ENCODE measurements at regions not wholly inside any gene's neighbourhood (a gene's known extent, or its start where the extent isn't known, plus 50 kb on each side); places are given as distances from the start of the nearest gene placed in this dataset.

- BruUV-seq (replicated peaks) = no TSS peak
- Mint-ChIP-seq H3K27me3 (ENCODE audit: insufficient read depth, unreplicated experiment) (no peaks in the 10 kb centered on the region), H3K4me1 (ENCODE audit: low read depth, unreplicated experiment) (no peaks in the 10 kb centered on the region), H3K36me3 (ENCODE audit: insufficient read depth, unreplicated experiment) (no peaks in the 10 kb centered on the region), H3K9me3 (ENCODE audit: unreplicated experiment) (peaks cover 13% of the 10 kb centered on the region), H3K27ac (ENCODE audit: unreplicated experiment) (no peak overlapping the region), H3K4me3 (ENCODE audit: unreplicated experiment) (no peak overlapping the region)
- no peaks in the 10 kb centered on the region for H3K36me3 ChIP-seq (ENCODE audit: control insufficient read depth, insufficient read depth, low read length)
- DNase-seq = no peak
- no peaks in the 10 kb centered on the region for H3K27me3 ChIP-seq (replicated peaks; ENCODE audit: control insufficient read depth, insufficient read depth, low read length)
- no peak overlapping the region for H3K4me3 ChIP-seq (ENCODE audit: low read depth, low read length)
- H3K9me3 ChIP-seq = peaks cover 6% of the 10 kb centered on the region; the same call in 1 of the 2 replicates
- no peaks in the 10 kb centered on the region for H3K4me1 ChIP-seq
- ChIA-PET CTCF (no interaction called here), POLR2A (no interaction called here)
- intact Hi-C loops (cut with micrococcal nuclease; ENCODE audit: unreplicated experiment) = no loop called here
- TF ChIP-seq CTCF (IDR thresholded peaks at IDR 0.05; ENCODE audit: insufficient read depth in 1 of 2, low read depth in 1 of 2, low read length in 1 of 2, severe bottlenecking in 1 of 2, unreplicated experiment in 1 of 2) = no peak
Observed at GRCh38 chr10:93160829-93161228, 87.1 kb downstream of the CYP26A1 start.

- no peak overlapping the region for H3K4me3 Mint-ChIP-seq (ENCODE audit: unreplicated experiment)
- no peak for TF ChIP-seq CTCF (IDR thresholded peaks at IDR 0.05; ENCODE audit: insufficient read depth in 1 of 2, low read depth in 1 of 2, low read length in 1 of 2, severe bottlenecking in 1 of 2, unreplicated experiment in 1 of 2)
- no TSS peak for BruUV-seq (replicated peaks)
- H3K36me3 ChIP-seq (ENCODE audit: control insufficient read depth, insufficient read depth, low read length) = no peaks in the 10 kb centered on the region
- no peak overlapping the region for H3K27ac Mint-ChIP-seq (ENCODE audit: unreplicated experiment)
- POLR2A ChIA-PET = no interaction called here
- H3K27me3 Mint-ChIP-seq (ENCODE audit: insufficient read depth, unreplicated experiment) = no peaks in the 10 kb centered on the region
- H3K9me3 ChIP-seq = peaks cover 6% of the 10 kb centered on the region; the same call in 1 of the 2 replicates
- H3K27me3 ChIP-seq (replicated peaks; ENCODE audit: control insufficient read depth, insufficient read depth, low read length) = no peaks in the 10 kb centered on the region
- H3K4me3 ChIP-seq (ENCODE audit: low read depth, low read length) = no peak overlapping the region
- intact Hi-C loops (cut with micrococcal nuclease; ENCODE audit: unreplicated experiment) = no loop called here
- CTCF ChIA-PET = no interaction called here
- H3K4me1 ChIP-seq = no peaks in the 10 kb centered on the region
- no peaks in the 10 kb centered on the region for H3K36me3 Mint-ChIP-seq (ENCODE audit: insufficient read depth, unreplicated experiment)
- H3K9me3 Mint-ChIP-seq (ENCODE audit: unreplicated experiment) = peaks cover 18% of the 10 kb centered on the region
- H3K4me1 Mint-ChIP-seq (ENCODE audit: low read depth, unreplicated experiment) = no peaks in the 10 kb centered on the region
- no peak for DNase-seq
Observed at GRCh38 chr10:93165367-93165766, 91.7 kb downstream of the CYP26A1 start.

GRCh38 chr10:93166134-93166533 is 92.4 kb downstream of the CYP26A1 start:
- Mint-ChIP-seq H3K4me3 (ENCODE audit: unreplicated experiment) (no peak overlapping the region), H3K27ac (ENCODE audit: unreplicated experiment) (no peak overlapping the region)
- POLR2A ChIA-PET = no interaction called here

More at GRCh38 chr10:93166134-93166533, 92.4 kb downstream of the CYP26A1 start:
- Histone ChIP-seq H3K9me3 (peaks cover 9% of the 10 kb centered on the region; the same call in 1 of the 2 replicates), H3K4me3 (ENCODE audit: low read depth, low read length) (no peak overlapping the region), H3K36me3 (ENCODE audit: control insufficient read depth, insufficient read depth, low read length) (no peaks in the 10 kb centered on the region), H3K4me1 (no peaks in the 10 kb centered on the region), H3K27me3 (replicated peaks; ENCODE audit: control insufficient read depth, insufficient read depth, low read length) (no peaks in the 10 kb centered on the region)
- Mint-ChIP-seq H3K4me1 (ENCODE audit: low read depth, unreplicated experiment) (no peaks in the 10 kb centered on the region), H3K27me3 (ENCODE audit: insufficient read depth, unreplicated experiment) (no peaks in the 10 kb centered on the region), H3K36me3 (ENCODE audit: insufficient read depth, unreplicated experiment) (no peaks in the 10 kb centered on the region), H3K9me3 (ENCODE audit: unreplicated experiment) (peaks cover 22% of the 10 kb centered on the region)
- BruUV-seq (replicated peaks) = no TSS peak
- intact Hi-C loops (cut with micrococcal nuclease; ENCODE audit: unreplicated experiment) = no loop called here
- DNase-seq = no peak
- TF ChIP-seq CTCF (IDR thresholded peaks at IDR 0.05; ENCODE audit: insufficient read depth in 1 of 2, low read depth in 1 of 2, low read length in 1 of 2, severe bottlenecking in 1 of 2, unreplicated experiment in 1 of 2) = no peak
- CTCF ChIA-PET = no interaction called here
